Peyer's patch (tissue), 4 donors: ENCODE measurements at regions not wholly inside any gene's neighbourhood (a gene's known extent, or its start where the extent isn't known, plus 50 kb on each side); places are given as distances from the start of the nearest gene placed in this dataset.

ENCODE experiments used
- DNase-seq, 3 donors: peaks; one replicate each; pipeline ENCODE4 v3.0.0-alpha.2; 2017 to 2019
- H3K27ac ChIP-seq, 4 donors: fragments of 200-600 bp; sonication (generic); one replicate each; pipeline ENCODE4 v1.5.1; 2016 to 2019
- H3K27me3 ChIP-seq, 2 donors: fragments of 200-600 bp; sonication (generic); one replicate each; pipeline ENCODE4 v1.5.1; 2019
- H3K36me3 ChIP-seq, 3 donors: fragments of 200-600 bp; sonication (generic); one replicate each; pipeline ENCODE4 v1.5.1; 2016 to 2019
- H3K4me1 ChIP-seq, 4 donors: fragments of 200-600 bp; sonication (generic); one replicate each; pipeline ENCODE4 v1.5.1; 2016 to 2019
- H3K4me3 ChIP-seq, 4 donors: fragments of 200-600 bp; sonication (generic); 1 replicate in 3 of 4; 2 replicates in 1 of 4; pipeline ENCODE4 v1.5.1; 2016 to 2019; ENCODE audit warnings: mild to moderate bottlenecking in 1 of 4
- H3K9me3 ChIP-seq, 4 donors: fragments of 200-600 bp; sonication (generic); one replicate each; pipeline ENCODE4 v1.5.1; 2016 to 2019; ENCODE audit warnings: mild to moderate bottlenecking in 1 of 4
- POLR2A ChIP-seq, 2 donors: fragments of 450-650 bp; IDR thresholded peaks; one replicate each; pipeline ENCODE4 v1.5.1; 2017; ENCODE audit warnings: antibody characterized with exemption in 2 of 2, mild to moderate bottlenecking in 2 of 2, moderate library complexity in 2 of 2
- TF ChIP-seq, protein P1 (sequence below), 6 experiments: fragments of 450-650 bp in 4 of 6; fragments of 200-600 bp in 2 of 6; sonication (generic) in 1 of 6; IDR thresholded peaks; one replicate each; pipeline ENCODE4 v1.5.1; 2017 to 2019; ENCODE audit warnings: antibody characterized with exemption in 6 of 6, mild to moderate bottlenecking in 3 of 6, moderate library complexity in 1 of 6

- Histone ChIP-seq H3K4me1 (no peaks in the 10 kb centered on the region), H3K27ac (no peak overlapping the region), H3K9me3 (no peaks in the 10 kb centered on the region), H3K4me3 (no peak overlapping the region), H3K36me3 (no peaks in the 10 kb centered on the region), H3K27me3 (no peaks in the 10 kb centered on the region)
- no peak for TF ChIP-seq POLR2A (IDR thresholded peaks at IDR 0.05)
- TF ChIP-seq, protein P1, sequence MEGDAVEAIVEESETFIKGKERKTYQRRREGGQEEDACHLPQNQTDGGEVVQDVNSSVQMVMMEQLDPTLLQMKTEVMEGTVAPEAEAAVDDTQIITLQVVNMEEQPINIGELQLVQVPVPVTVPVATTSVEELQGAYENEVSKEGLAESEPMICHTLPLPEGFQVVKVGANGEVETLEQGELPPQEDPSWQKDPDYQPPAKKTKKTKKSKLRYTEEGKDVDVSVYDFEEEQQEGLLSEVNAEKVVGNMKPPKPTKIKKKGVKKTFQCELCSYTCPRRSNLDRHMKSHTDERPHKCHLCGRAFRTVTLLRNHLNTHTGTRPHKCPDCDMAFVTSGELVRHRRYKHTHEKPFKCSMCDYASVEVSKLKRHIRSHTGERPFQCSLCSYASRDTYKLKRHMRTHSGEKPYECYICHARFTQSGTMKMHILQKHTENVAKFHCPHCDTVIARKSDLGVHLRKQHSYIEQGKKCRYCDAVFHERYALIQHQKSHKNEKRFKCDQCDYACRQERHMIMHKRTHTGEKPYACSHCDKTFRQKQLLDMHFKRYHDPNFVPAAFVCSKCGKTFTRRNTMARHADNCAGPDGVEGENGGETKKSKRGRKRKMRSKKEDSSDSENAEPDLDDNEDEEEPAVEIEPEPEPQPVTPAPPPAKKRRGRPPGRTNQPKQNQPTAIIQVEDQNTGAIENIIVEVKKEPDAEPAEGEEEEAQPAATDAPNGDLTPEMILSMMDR (IDR thresholded peaks at IDR 0.05): no peak
- DNase-seq: no peak
These were observed 1014.1 kb upstream of the RAG2 start for GRCh38 chr11:37612146-37612545.

DNA sequence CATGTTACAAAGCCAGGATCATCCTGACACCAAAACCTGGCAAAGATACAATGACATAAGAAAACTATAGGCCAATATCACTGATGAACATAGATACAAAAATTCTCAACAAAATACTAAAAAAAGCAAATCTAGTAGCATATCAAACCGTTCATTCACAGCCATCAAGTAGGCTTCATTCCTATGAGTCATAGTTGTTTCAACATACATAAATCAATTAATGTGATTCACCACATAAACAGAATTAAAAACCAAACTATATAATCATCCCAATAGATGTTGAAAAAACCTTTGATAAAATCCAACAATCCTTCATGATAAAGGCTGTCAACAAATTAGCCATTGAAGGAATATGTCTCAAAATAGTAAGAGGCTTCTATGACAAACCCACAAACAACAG lies 1007.2 kb upstream of the RAG2 start:
- Histone ChIP-seq H3K9me3 (peaks cover 0 to 6% (median 0%) of the 10 kb centered on the region in 4 donors), H3K4me1 (no peaks in the 10 kb centered on the region), H3K4me3 (no peak overlapping the region), H3K36me3 (no peaks in the 10 kb centered on the region), H3K27me3 (no peaks in the 10 kb centered on the region), H3K27ac (no peak overlapping the region)
- no peak for DNase-seq
- TF ChIP-seq POLR2A (IDR thresholded peaks at IDR 0.05): no peak
- TF ChIP-seq, protein P1 (IDR thresholded peaks at IDR 0.05): no peak

DNA sequence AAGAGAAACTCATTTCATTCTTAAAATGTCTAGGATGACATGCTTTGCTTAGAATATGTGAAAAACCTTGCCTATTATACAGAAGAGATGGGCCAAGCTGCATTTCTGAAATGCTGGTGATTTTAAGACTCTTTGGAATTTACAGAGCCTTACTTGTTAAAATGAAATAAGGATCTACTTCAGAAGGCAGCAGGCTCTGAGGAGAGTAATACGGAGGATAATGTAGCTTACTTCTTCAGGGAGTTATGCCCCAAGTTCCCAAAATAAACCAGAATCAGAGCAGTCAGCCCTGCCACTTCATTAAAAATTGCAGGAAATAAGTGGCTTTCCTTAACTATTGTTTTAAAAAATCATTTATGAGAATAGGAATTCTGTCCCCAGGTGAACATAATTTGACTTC lies 1000.3 kb upstream of the RAG2 start:
- no peaks in the 10 kb centered on the region for H3K27me3 ChIP-seq
- H3K4me3 ChIP-seq: no peak overlapping the region
- no peak for DNase-seq
- H3K9me3 ChIP-seq: peaks cover 0 to 2% (median 0%) of the 10 kb centered on the region in 4 donors
- no peaks in the 10 kb centered on the region for H3K4me1 ChIP-seq
- no peak overlapping the region for H3K27ac ChIP-seq
- no peaks in the 10 kb centered on the region for H3K36me3 ChIP-seq
- TF ChIP-seq, protein P1 (IDR thresholded peaks at IDR 0.05): no peak
- TF ChIP-seq POLR2A (IDR thresholded peaks at IDR 0.05): no peak

- Histone ChIP-seq H3K36me3 (no peaks in the 10 kb centered on the region), H3K4me3 (no peak overlapping the region), H3K27ac (no peak overlapping the region), H3K27me3 (no peaks in the 10 kb centered on the region), H3K4me1 (no peaks in the 10 kb centered on the region), H3K9me3 (no peaks in the 10 kb centered on the region)
- TF ChIP-seq, protein P1 (IDR thresholded peaks at IDR 0.05): no peak
- TF ChIP-seq POLR2A (IDR thresholded peaks at IDR 0.05): no peak
- no peak for DNase-seq
These were observed 999.7 kb upstream of the RAG2 start for GRCh38 chr11:37597776-37598175.

- Histone ChIP-seq H3K27me3 (no peaks in the 10 kb centered on the region), H3K4me1 (no peaks in the 10 kb centered on the region), H3K4me3 (no peak overlapping the region), H3K9me3 (no peaks in the 10 kb centered on the region), H3K36me3 (no peaks in the 10 kb centered on the region), H3K27ac (no peak overlapping the region)
- TF ChIP-seq, protein P1 (IDR thresholded peaks at IDR 0.05): no peak
- DNase-seq: no peak
These were observed 997.8 kb upstream of the RAG2 start for GRCh38 chr11:37595845-37596244.

DNA sequence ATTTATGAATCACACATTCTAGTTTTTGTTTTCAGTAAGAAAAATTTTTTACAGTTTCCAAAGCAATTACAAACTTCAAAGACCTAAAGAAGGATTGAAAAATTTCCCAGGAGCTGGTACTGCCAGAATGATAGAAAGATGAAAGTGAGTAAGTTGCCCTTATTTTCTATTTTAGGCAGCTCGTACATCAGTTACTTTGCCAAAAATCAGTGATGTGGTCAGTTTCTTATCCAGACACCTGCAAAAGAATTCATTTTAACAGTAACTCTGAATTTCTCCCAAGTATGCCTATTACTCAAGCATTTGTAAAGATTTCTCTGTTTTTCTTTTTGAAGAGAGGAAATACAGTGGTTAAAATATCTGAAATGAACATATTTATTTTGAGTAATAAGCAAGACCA lies 976.3 kb upstream of the RAG2 start:
- no peaks in the 10 kb centered on the region for H3K36me3 ChIP-seq
- TF ChIP-seq, protein P1 (IDR thresholded peaks at IDR 0.05): no peak
- TF ChIP-seq POLR2A (IDR thresholded peaks at IDR 0.05): no peak
- no peaks in the 10 kb centered on the region for H3K9me3 ChIP-seq
- H3K27ac ChIP-seq: no peak overlapping the region
- H3K4me1 ChIP-seq: no peaks in the 10 kb centered on the region
- no peaks in the 10 kb centered on the region for H3K27me3 ChIP-seq
- DNase-seq: no peak
- no peak overlapping the region for H3K4me3 ChIP-seq
